GM19193 (cell line): ENCODE measurements at regions not wholly inside any gene's neighbourhood (a gene's known extent, or its start where the extent isn't known, plus 50 kb on each side); places are given as distances from the start of the nearest gene placed in this dataset.

Source experiments
- POLR2A ChIP-seq: IDR thresholded peaks from 4 replicates; pipeline ENCODE4 v1.6.1; 2011; ENCODE audit not compliant: insufficient read depth, insufficient read length; ENCODE audit errors: extremely low read depth

- no peak for TF ChIP-seq POLR2A
These were observed 64.8 kb upstream of the TBC1D3K start for GRCh38 chr17:37859451-37859850.

GRCh38 chr17:37856245-37856644, 68.0 kb upstream of the TBC1D3K start:
- no peak for TF ChIP-seq POLR2A

GRCh38 chr17:37849617-37849972, 74.6 kb upstream of the TBC1D3K start:
- TF ChIP-seq POLR2A, result no peak

- TF ChIP-seq POLR2A, result no peak
These were observed 75.3 kb upstream of the TBC1D3K start for GRCh38 chr17:37848690-37849616.

GRCh38 chr17:37847811-37848331, 76.3 kb upstream of the TBC1D3K start:
- no peak for TF ChIP-seq POLR2A

GRCh38 chr17:37847102-37847501, 77.1 kb upstream of the TBC1D3K start:
- TF ChIP-seq POLR2A, result no peak

- no peak for TF ChIP-seq POLR2A
These were observed 79.3 kb upstream of the TBC1D3K start for GRCh38 chr17:37844977-37845293.

GRCh38 chr17:37844158-37844976, 79.8 kb upstream of the TBC1D3K start:
- peak; percentile 20 for TF ChIP-seq POLR2A

- no peak for TF ChIP-seq POLR2A
These were observed 81.8 kb upstream of the TBC1D3K start for GRCh38 chr17:37842401-37842800.

- TF ChIP-seq POLR2A, result no peak
These were observed 83.0 kb upstream of the TBC1D3K start for GRCh38 chr17:37841232-37841631.

- no peak for TF ChIP-seq POLR2A
These were observed 83.6 kb upstream of the TBC1D3K start for GRCh38 chr17:37840576-37840975.

GRCh38 chr17:37839196-37839978, 84.8 kb upstream of the TBC1D3K start:
- TF ChIP-seq POLR2A, result no peak

- TF ChIP-seq POLR2A, result no peak
These were observed 85.9 kb upstream of the TBC1D3K start for GRCh38 chr17:37838276-37838675.

- no peak for TF ChIP-seq POLR2A
These were observed 87.6 kb upstream of the TBC1D3K start for GRCh38 chr17:37836593-37836992.

- TF ChIP-seq POLR2A, result no peak
These were observed 89.3 kb upstream of the HNF1B start for GRCh38 chr17:37834168-37834567.
